ENCODE measurements at regions not wholly inside any gene's neighbourhood (a gene's known extent, or its start where the extent isn't known, plus 50 kb on each side); places are given as distances from the start of the nearest gene placed in this dataset.

- no TSS peak for BruUV-seq (replicated peaks)
- H3K4me1 ChIP-seq (ENCODE audit: control insufficient read depth, insufficient read depth, low read length): no peaks in the 10 kb centered on the region
- H3K9ac ChIP-seq (ENCODE audit: control insufficient read depth, insufficient read depth, low read length): no peak overlapping the region
- TF ChIP-seq CBFB (IDR thresholded peaks at IDR 0.05; ENCODE audit: low read depth) (no peak), NFYB (IDR thresholded peaks at IDR 0.05; ENCODE audit: insufficient read depth, low read depth, low read length) (no peak), POU2F2 (IDR thresholded peaks at IDR 0.05; ENCODE audit: borderline replicate concordance, low read depth, low read length) (no peak), YBX1 (IDR thresholded peaks at IDR 0.05) (no peak), RELA (IDR thresholded peaks at IDR 0.05; ENCODE audit: borderline replicate concordance, partially characterized antibody) (no peak), CREB1 (IDR thresholded peaks at IDR 0.05; ENCODE audit: low read depth) (no peak), TCF12 (IDR thresholded peaks at IDR 0.05; ENCODE audit: low read depth, low read length) (no peak), RCOR1 (conservative IDR thresholded peaks at IDR 0.05; ENCODE audit: low read depth, low read length) (no peak), DPF2 (IDR thresholded peaks at IDR 0.05) (no peak), NFXL1 (IDR thresholded peaks at IDR 0.05; ENCODE audit: borderline replicate concordance) (no peak), TAF1 (IDR thresholded peaks at IDR 0.05; ENCODE audit: borderline replicate concordance, low read depth, low read length) (no peak), NR2F1 (conservative IDR thresholded peaks at IDR 0.05) (no peak), REST (IDR thresholded peaks at IDR 0.05; ENCODE audit: low read depth, low read length) (no peak), SMAD5 (IDR thresholded peaks at IDR 0.05; ENCODE audit: low read depth) (no peak), ZNF622 (IDR thresholded peaks at IDR 0.05) (no peak), ETV6 (conservative IDR thresholded peaks at IDR 0.05 in 1 of 2, IDR thresholded peaks at IDR 0.05 in 1 of 2; ENCODE audit: borderline replicate concordance in 1 of 2, low read depth in 1 of 2) (no peak)
- TF ChIP-seq, protein P1, sequence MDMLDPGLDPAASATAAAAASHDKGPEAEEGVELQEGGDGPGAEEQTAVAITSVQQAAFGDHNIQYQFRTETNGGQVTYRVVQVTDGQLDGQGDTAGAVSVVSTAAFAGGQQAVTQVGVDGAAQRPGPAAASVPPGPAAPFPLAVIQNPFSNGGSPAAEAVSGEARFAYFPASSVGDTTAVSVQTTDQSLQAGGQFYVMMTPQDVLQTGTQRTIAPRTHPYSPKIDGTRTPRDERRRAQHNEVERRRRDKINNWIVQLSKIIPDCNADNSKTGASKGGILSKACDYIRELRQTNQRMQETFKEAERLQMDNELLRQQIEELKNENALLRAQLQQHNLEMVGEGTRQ (IDR thresholded peaks at IDR 0.05; ENCODE audit: borderline replicate concordance, low read depth, low read length): no peak
- TF ChIP-seq, protein P2, sequence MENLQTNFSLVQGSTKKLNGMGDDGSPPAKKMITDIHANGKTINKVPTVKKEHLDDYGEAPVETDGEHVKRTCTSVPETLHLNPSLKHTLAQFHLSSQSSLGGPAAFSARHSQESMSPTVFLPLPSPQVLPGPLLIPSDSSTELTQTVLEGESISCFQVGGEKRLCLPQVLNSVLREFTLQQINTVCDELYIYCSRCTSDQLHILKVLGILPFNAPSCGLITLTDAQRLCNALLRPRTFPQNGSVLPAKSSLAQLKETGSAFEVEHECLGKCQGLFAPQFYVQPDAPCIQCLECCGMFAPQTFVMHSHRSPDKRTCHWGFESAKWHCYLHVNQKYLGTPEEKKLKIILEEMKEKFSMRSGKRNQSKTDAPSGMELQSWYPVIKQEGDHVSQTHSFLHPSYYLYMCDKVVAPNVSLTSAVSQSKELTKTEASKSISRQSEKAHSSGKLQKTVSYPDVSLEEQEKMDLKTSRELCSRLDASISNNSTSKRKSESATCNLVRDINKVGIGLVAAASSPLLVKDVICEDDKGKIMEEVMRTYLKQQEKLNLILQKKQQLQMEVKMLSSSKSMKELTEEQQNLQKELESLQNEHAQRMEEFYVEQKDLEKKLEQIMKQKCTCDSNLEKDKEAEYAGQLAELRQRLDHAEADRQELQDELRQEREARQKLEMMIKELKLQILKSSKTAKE (IDR thresholded peaks at IDR 0.05; ENCODE audit: low read depth, poor library complexity, severe bottlenecking): no peak
- no peak overlapping the region for H3K27ac ChIP-seq (ENCODE audit: control insufficient read depth, insufficient read depth)
- no peaks in the 10 kb centered on the region for H3K9me3 ChIP-seq (replicated peaks; ENCODE audit: control insufficient read depth, insufficient read depth, low read length)
- H3K36me3 ChIP-seq (ENCODE audit: control insufficient read depth in 2 of 2, insufficient read depth in 2 of 2, low read length in 1 of 2): no peaks in the 10 kb centered on the region
- H4K20me1 ChIP-seq (ENCODE audit: control insufficient read depth, insufficient read depth): no peaks in the 10 kb centered on the region
- intact Hi-C loops (cut with micrococcal nuclease; ENCODE audit: unreplicated experiment) (no loop called here), in situ Hi-C loops (cut with MboI) (no loop called here)
- POLR2A ChIA-PET: no interaction called here
- SMC1A ChIA-PET (ENCODE audit: uncharacterized antibody, unreplicated experiment): interaction anchor here (0.9 kb wide), 1 partner anchor 12 kb away, joined by 3 read pairs; no protein-coding TSS in a partner anchor
- CTCF ChIA-PET: interaction anchor here (2.1 kb wide), 1 partner anchor 12 kb away, joined by 6 read pairs; no protein-coding TSS in a partner anchor
- no peak overlapping the region for H3K4me2 ChIP-seq (ENCODE audit: control insufficient read depth, insufficient read depth)
- DNase-seq (ENCODE audit: low read depth, low spot score): no peak
- WGBS (ENCODE audit: insufficient coverage, insufficient replicate concordance, low lambda C conversion rate, missing lambda C conversion rate): 5% methylated on average over 2 of the region's 2 CpGs
- ATAC-seq: no peak
- H3K79me2 ChIP-seq (ENCODE audit: control insufficient read depth, insufficient read depth, low read length): no peaks in the 10 kb centered on the region
- FAIRE-seq: no peak
- H3K4me3 ChIP-seq: no peak overlapping the region
- no peak overlapping the region for H2AFZ ChIP-seq (ENCODE audit: control insufficient read depth, low read depth, low read length)
- no peaks in the 10 kb centered on the region; a peak in 1 of 4 replicates for H3K27me3 ChIP-seq (replicated peaks in 1 of 2; ENCODE audit: control insufficient read depth in 2 of 2, insufficient read depth in 2 of 2, low read length in 1 of 2)
- RAD21 ChIA-PET (ENCODE audit: unreplicated experiment): no interaction called here
Measured at GRCh38 chr11:127458561-127458960, 458.0 kb upstream of the KIRREL3 start.

All from GM12878 (cell line).